ENCODE measurements at regions not wholly inside any gene's neighbourhood (a gene's known extent, or its start where the extent isn't known, plus 50 kb on each side); places are given as distances from the start of the nearest gene placed in this dataset.
"Not testable (repeated sequence)": the region's sequence is repeated elsewhere in the genome, so short reads cannot be mapped to it uniquely, and the experiment has no call there.

GRCh38 chr7:49100908-49101740 lies 176.8 kb downstream of the CDC14C start:
- DNase-seq: not testable (repeated sequence)

DNA sequence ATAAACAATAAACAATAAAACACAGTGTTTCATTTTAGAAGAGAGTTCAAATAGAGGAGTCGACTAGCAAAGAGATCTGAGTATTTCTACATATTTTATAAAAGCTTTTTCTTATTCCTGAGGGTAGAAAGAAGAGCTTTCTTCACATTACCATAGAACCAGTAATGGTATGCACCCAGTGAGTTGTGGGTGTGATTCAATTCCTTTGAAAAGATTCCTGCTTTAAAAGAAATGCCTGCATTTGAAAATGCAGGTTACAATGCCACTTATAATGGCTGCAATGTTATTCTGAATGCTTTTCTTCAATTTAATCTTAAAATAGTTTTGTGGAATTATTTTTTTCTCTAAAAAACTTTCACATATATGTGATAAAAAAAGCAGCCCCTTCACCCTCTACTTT lies 178.1 kb downstream of the CDC14C start:
- DNase-seq: no peak

GRCh38 chr7:49111706-49112105 lies 187.4 kb downstream of the CDC14C start:
- DNase-seq: no peak

DNA sequence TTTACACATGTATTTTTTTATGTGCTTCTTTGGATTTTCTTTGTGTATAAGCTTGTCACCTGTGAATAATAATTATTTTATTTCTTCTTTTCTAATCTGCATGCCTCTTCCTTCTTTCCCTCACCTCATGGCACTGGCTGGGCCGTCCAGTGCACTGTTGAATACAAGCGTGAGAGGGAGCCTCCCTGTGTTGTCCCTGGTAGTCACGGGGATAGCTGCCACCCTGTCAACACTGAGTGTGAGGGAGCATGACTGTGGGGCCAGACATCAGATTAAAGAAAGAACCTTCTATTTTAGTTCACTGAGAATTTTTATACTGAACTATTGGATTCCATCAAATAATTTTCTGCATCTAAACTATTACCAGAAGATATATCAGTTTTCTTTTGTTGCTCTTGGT lies 187.9 kb downstream of the CDC14C start:
- no peak for DNase-seq

DNA sequence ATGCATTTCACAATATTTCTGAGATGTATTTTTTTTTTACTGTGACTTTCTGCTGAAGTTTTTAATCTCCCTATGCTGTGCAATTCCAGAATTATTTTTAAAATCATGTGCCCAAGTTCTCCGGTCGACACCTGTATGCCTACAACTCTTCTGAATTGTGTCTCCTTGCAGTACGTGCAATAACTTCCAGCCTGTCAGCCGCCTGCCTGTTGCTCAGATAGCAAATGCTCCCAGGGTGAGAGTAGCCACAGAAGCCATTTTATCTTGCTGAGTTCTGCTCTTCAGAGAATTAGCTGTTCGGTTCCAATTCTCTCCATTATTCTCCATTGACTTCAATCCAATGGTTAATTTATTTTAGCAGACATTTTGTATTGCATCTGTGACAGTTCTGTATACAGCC lies 188.3 kb downstream of the CDC14C start:
- DNase-seq: no peak

DNA sequence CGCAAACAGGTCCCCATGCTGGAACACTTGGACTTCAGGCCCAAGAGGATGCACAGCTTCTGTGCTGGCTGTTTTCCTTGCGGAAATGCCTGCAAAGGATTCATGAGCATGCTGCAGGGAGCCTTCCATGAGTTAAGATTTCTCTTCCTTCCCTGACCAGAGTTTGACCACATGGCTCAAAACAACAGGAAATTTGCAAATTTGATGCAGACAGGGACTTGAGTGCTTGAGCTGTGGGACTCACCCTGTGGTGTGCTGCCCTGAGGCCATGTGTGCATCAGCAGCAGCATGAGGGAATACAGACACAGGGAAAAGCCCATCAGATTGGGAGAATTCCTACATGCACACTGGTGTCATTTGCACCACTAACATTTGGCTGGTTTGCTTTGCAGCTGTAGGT lies 195.4 kb downstream of the CDC14C start:
- DNase-seq: no peak

DNA sequence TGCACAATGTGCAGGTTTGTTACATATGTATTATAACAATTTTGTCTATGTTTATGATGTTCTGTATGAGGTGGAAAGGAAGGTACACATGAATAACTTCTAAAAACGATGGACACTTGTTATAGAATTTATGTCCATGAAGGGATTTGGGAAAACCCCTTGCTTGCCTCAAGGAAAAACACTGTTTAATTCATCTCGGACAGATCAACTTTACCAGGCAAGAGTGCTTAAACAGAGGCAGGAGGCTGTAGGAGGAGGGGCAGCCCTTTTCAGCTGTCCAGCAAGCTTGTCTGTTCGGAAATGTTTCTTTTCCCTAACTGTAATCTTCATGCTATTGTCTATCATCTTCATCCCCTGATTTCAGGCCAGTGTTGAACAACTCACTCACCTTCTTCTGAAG lies 200.9 kb downstream of the CDC14C start:
- DNase-seq: no peak

DNA sequence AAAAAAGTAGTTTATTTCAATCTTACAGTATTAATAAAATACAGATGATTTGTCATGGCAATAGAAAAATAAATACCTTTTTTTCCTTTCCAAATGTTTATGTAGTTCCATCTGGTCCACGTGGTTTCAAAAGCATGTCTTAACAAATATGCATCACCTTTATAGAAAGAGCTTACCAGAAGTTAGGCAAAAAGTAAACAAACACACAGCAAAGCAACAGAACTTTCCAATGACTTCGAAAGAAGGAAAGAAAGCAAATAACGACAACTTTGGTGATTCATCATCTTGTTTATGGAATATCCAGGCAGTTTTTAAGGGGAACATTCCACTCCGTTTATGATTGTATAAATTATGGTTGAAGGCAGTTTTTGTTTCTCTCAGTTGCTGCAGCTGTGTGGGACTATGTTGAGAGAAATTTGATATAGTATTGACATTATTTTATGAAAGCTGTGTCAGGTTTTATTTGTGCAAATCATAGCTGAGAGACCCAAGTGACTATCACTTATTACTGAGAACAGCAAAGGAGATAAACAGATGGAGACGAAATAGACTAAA lies 203.1 kb downstream of the CDC14C start:
- no peak for DNase-seq

- DNase-seq: no peak
Observed at GRCh38 chr7:49137978-49138377, 213.6 kb downstream of the CDC14C start.

GRCh38 chr7:49150486-49150885 lies 226.1 kb downstream of the CDC14C start:
- DNase-seq: no peak

- no peak for DNase-seq
Observed at GRCh38 chr7:49151146-49151545, 226.8 kb downstream of the CDC14C start.

DNA sequence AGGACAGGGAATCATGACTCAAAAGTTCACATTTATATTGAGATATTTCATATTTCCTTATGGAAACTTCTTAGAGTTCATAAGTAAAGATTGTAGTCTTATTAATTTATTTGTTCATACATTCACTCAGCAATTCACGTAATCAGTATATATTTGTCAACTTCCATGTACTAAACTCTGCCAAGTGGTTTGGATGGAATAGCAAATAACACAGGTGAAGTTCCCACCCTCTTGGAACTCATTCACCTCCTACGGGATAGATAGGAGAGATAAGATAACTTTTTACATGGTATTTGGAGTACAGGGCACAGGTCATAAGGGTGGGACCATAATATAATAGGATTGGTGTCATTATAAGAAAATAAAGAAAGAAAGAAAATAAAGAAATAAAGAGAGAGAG lies 234.0 kb downstream of the CDC14C start:
- no peak for DNase-seq

DNA sequence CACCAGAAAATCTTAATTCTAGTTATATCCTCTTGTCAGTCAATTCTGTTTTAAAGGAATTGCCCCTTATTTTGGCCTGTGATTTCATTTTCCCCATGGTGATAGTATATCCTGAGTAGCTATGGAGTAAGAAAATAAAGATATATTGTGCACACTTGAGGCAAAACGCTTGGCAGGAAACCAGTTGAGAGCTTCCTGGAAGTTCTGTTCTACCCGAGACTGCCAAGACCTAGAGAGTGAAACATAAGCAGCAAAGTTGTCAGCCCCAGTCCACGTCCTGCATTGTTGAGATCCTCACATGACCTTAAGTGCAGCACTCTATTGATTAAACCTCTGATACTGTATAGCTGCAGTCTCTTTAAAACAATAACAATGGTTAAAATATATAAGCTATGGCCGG lies 235.2 kb downstream of the CDC14C start:
- DNase-seq: no peak

DNA sequence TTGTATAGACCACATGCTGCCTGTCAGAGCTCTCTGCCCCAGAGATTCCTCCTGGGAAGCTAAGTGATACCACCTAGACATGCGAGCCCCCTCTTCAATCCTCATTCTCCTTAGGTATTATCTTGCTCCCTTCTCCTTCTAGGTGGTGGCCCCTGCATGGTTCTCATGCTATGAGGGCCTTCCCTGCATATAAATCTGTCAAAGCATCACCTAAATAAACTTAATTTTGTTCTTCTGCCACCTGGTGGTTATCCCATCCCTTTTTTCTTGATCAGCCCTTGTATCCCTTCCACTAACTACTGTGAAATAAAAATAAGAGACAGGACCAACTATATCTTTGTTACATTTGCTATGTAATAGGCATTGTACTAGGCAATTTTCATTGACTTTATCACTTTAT lies 242.1 kb downstream of the CDC14C start:
- DNase-seq: no peak

DNA sequence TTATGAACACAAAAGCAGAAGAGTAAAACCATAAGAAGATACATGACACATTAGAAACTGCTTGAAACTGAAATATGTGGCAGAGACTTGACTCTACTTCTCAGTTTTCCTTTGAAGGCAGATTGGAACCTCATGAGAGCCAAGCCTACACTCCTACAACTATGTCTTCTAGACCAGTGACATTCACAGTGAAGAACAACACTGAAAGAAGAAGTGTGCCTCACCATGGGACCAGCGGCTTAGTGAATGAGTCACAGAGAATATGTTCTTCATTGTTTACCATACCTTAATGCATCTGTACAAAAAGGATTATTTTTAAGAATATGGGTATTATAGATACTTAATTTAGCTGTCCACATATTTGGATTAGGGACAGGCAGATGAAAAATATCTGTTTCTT lies 248.3 kb downstream of the CDC14C start:
- DNase-seq: no peak

GRCh38 chr7:49174396-49174795 lies 250.0 kb downstream of the CDC14C start:
- no peak for DNase-seq

DNA sequence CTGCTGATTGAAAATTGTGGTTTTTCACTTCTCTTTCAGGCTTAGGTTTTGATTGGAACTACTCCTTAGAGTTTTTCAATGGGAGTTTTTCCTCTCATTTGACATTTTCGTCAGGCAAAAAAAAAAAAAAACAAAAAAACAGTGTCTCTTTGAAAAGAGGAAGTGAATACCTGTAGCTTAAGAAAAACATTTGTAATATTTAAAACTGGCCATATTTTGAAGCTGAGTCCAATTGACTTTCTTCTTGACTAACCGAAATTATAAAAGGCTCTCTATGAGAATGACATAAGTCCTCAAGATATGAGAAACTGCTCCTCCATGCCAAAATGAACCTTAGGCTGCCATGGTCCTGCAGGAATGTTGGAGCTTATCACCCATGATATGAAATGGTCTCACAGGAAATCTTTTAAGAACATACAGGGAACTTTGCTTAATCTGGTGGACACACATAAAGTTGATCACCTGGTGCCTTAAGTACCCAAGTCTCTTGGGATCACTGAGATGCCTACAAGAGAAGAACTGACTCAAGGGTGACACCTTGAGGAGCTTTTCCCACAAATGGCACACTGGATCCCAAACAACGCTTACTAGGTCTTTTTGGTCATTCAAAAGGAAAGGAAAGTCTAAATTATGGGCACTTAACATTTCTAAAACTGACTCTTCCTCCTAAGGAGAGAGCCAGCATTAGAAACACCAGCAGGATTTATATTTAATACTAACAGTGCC lies 263.4 kb downstream of the CDC14C start:
- DNase-seq: no peak

DNA sequence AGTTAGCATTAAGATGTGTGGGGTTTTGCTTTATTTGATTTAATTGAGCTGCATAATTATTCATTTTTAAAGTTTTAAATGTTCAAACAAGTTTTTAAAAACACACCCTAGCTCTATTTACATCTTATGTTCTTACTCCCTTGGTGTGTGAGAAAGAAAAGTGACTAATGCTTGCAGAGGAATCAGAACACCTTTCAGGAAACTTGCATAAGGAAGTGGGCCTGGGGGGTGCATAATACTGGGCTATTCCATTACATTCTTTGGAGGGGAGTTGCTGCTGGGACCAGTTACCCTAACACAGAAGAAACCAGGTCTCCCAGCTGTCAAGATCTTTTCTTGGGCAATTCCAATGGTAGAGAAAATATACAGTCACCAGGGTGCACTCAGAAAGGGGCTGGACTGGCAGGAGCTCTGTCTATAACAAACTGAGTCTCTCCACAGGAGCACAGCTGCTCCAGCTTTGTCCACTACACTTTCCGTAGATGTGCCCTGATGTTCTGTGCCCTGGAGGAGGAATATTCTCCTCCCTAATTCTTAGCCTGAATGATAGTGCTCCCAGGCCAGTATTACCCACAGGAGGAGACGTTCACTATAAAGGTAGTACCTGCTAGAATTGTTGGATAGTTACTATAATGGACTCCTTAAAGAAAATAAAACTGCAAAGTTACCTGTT lies 304.2 kb downstream of the CDC14C start:
- DNase-seq: no peak

- no peak for DNase-seq
Observed at GRCh38 chr7:49229246-49229645, 304.9 kb downstream of the CDC14C start.

GRCh38 chr7:49243521-49243920 lies 319.2 kb downstream of the CDC14C start:
- DNase-seq: no peak

GRCh38 chr7:49244543-49244942 lies 320.2 kb downstream of the CDC14C start:
- DNase-seq: no peak

GRCh38 chr7:49245062-49245461 lies 320.7 kb downstream of the CDC14C start:
- no peak for DNase-seq

DNA sequence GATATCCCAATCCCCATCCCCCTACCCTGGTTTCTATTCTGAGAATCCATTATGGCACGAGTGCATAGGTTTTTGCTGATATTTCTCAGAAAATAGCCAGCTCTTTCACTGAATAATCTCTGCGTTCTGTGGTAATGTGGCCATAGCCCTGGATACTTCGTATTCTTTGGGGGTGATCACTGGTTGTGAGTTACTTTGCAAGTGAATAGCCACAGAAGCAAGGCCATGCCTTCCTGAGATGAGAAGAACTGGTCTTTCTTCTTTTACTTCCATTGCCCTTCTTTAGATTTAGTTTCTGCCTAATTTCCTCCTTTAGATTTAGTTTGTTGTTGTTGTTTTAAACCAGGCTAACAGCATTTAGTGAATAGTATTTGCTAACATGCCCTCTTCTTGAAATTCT lies 323.4 kb downstream of the CDC14C start:
- no peak for DNase-seq

- DNase-seq: no peak
Observed at GRCh38 chr7:49255054-49255453, 330.7 kb downstream of the CDC14C start.

All from stimulated activated CD4-positive, alpha-beta T cell treated with anti-CD3 and anti-CD28 coated beads, Interleukin-15, amount 100 ng/mL, for 24 hours (primary cell).